GM23248 (cell line): ENCODE measurements at regions not wholly inside any gene's neighbourhood (a gene's known extent, or its start where the extent isn't known, plus 50 kb on each side); places are given as distances from the start of the nearest gene placed in this dataset.

Experiments
- EZH2 ChIP-seq: fragments of 200-600 bp; sonication (generic); IDR thresholded peaks from 2 replicates; pipeline ENCODE4 v1.6.1; 2018; ENCODE audit warnings: antibody characterized with exemption, mild to moderate bottlenecking; ENCODE audit not compliant: insufficient read depth, poor library complexity, severe bottlenecking
- EZH2phosphoT487 ChIP-seq: fragments of 200-600 bp; sonication (generic); IDR thresholded peaks from 2 replicates; pipeline ENCODE4 v1.6.1; 2018; ENCODE audit warnings: antibody characterized with exemption, moderate library complexity, mild to moderate bottlenecking, low read depth; ENCODE audit not compliant: insufficient read depth

GRCh38 chr18:22550366-22550765 lies 132.7 kb upstream of the CTAGE1 start:
- TF ChIP-seq EZH2phosphoT487 = no peak
- TF ChIP-seq EZH2 = no peak
